HAP-1 (cell line): ENCODE measurements at regions not wholly inside any gene's neighbourhood (a gene's known extent, or its start where the extent isn't known, plus 50 kb on each side); places are given as distances from the start of the nearest gene placed in this dataset.
"Not testable (repeated sequence)": the region's sequence is repeated elsewhere in the genome, so short reads cannot be mapped to it uniquely, and the experiment has no call there.

Experiments used
- DNase-seq, 2 experiments: peaks; one replicate each; pipeline ENCODE4 v3.0.0-alpha.2; 2016 to 2020; ENCODE audit warnings: low spot score in 2 of 2
- H3K27me3 ChIP-seq: fragments of 250-450 bp; sonication (Bioruptor Pico); 2 replicates; pipeline ENCODE4 v1.5.1; 2020; ENCODE audit warnings: low read depth, mild to moderate bottlenecking, moderate library complexity
- H3K36me3 ChIP-seq: fragments of 250-450 bp; sonication (Bioruptor Pico); replicated peaks from 2 replicates; pipeline ENCODE4 v1.5.1; 2020; ENCODE audit warnings: mild to moderate bottlenecking
- H3K4me1 ChIP-seq: fragments of 250-450 bp; sonication (Bioruptor Pico); 2 replicates; pipeline ENCODE4 v1.5.1; 2020; ENCODE audit warnings: mild to moderate bottlenecking
- H3K4me3 ChIP-seq: fragments of 250-450 bp; sonication (Bioruptor Pico); 2 replicates; pipeline ENCODE4 v1.5.1; 2020; ENCODE audit warnings: mild to moderate bottlenecking, moderate library complexity
- H3K9me3 ChIP-seq: fragments of 250-450 bp; sonication (Bioruptor Pico); 2 replicates; pipeline ENCODE4 v1.5.1; 2020; ENCODE audit warnings: mild to moderate bottlenecking, moderate library complexity
- in situ Hi-C: fragments of 300-500 bp; cut with MboI; formaldehyde crosslinking; loops from 3 replicates; pipeline ENCODE4 v1.14.3; 2020; ENCODE audit warnings: low sequenced_read_pairs, inconsistent platforms, mixed read lengths

DNA sequence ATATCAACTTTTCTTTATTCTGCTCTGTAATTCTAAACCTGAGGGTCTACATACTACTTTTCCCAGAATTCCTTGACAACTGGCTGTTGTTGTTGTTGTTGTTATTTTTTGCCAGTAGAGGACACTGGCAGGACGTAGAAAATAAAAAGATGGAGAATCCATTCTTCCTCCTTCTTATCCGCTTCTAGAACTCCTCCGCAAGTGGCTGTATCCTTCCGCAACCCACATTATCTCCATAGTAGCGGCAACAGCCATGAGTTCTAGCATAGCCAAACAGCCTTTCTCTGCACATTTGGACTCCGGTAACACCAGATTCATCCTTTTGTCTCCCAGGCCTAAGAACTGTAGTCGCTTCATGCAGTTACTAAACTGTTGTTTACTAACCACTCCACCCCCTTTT, 91.1 kb upstream of the CACHD1 start:
- Histone ChIP-seq H3K4me3 (no peak overlapping the region), H3K36me3 (no peaks in the 10 kb centered on the region), H3K27me3 (peaks cover 15% of the 10 kb centered on the region), H3K9me3 (no peaks in the 10 kb centered on the region), H3K4me1 (no peaks in the 10 kb centered on the region; the same call in 1 of the 2 replicates)
- in situ Hi-C loops, result no loop called here
- DNase-seq, result no peak

DNA sequence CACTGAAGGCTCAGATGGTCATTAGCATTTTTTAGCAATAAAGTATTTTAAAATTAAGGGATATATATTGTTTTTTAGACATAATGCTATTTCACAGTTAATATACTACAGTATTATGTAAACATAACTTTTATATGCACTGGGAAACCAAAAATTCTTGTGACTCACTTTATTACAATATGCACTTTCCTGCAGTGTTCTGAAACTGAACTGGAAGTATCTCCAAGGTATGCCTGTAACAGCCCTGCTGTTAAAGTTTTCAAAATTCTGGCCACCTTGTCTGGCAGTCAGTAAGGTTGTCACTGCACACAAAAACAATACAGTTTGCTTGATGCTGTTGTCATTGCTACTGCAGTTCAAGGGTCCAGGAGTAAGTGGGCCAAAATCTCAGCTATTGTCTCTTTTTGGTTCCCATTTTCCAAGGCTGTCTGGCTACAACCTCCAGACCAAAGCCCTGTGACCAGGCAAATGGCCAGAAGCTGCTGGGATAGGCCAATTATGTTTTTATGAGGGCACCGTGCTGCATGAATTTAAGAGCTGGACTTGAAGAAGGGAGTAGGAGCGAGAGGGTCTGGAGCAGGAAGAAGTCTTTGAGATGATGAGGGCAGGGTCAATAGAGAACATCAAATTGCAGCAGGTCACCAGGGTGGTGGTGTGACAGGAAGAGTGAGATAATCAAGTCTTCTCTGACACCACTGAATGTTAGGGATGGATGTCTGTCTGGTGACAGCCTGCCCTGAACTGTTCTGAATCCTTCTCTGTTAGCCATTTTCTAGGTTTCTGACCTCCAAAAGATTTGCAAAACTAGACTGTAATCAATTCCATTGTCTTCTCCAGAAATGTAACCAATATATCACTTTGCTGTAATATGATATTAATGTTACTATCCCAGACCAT, 82.3 kb upstream of the CACHD1 start:
- H3K4me1 ChIP-seq, result no peaks in the 10 kb centered on the region
- no peak overlapping the region for H3K4me3 ChIP-seq
- H3K9me3 ChIP-seq, result no peaks in the 10 kb centered on the region
- no peaks in the 10 kb centered on the region for H3K27me3 ChIP-seq
- in situ Hi-C loops, result no loop called here
- no peaks in the 10 kb centered on the region for H3K36me3 ChIP-seq
- DNase-seq, result no peak

DNA sequence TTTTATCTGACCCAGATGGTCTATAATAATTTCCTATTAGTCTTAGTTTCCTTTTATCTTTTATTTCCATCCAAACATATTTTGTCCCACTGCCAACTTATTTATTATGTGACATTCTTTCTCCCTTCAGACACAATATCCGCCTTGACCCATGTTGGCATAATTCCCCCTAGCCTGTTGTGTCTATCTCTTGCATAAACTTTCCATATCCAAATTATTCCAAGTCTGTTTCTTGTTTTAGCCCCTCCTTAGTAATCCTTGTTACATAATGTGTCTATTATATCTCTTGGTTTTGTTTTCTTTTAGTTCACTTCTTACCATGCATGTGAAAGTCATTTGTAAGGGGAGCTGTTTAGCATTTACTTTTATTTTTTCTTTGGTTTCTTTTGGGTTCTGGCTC, 81.6 kb upstream of the CACHD1 start:
- H3K36me3 ChIP-seq, result no peaks in the 10 kb centered on the region
- no peaks in the 10 kb centered on the region for H3K27me3 ChIP-seq
- DNase-seq, result peak in 1 of 2 experiments; percentile 10
- in situ Hi-C loops, result no loop called here
- no peak overlapping the region for H3K4me3 ChIP-seq
- no peaks in the 10 kb centered on the region for H3K9me3 ChIP-seq
- no peaks in the 10 kb centered on the region for H3K4me1 ChIP-seq

DNA sequence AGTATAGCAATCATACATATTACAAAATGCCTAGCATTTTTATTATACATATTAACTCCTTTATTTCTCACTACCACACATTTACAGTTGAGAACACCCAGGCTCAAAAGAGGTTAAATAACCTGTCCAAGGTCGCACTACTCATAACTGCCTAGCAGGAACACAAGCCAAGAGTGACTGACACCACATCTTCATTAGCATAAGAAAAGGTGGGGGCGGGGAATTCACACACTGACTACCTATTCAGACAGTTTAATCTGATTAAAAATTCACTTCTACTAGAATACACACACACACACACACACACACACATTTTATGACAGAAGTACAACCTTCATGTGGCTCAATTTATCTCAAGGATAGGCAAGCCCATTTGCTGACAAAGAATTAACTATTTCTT, 77.8 kb upstream of the CACHD1 start:
- Histone ChIP-seq H3K4me3 (no peak overlapping the region), H3K36me3 (no peaks in the 10 kb centered on the region), H3K9me3 (no peaks in the 10 kb centered on the region), H3K27me3 (no peaks in the 10 kb centered on the region), H3K4me1 (no peaks in the 10 kb centered on the region)
- DNase-seq, result peak; percentile 36 to 83
- in situ Hi-C loops, result no loop called here

DNA sequence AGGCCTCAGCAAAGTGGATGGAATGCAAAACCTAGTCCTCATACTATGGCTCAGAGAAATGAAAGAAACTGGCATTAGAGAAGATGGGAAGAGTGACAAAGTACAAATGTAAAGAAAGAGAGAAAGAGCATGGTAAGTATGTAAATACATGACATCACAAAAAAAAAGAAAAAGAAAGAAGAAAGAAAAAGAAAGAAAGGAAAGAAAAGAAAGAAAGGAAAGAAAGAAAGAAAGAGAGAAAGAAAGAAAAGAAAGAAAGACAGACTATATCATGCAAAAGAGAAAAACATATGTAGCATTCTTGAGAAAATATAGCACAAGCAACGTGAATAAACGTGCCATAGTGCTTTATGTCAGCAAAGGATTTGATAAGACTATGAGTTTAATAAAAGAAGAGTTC, 76.1 kb upstream of the CACHD1 start:
- Histone ChIP-seq H3K4me3 (no peak overlapping the region), H3K36me3 (no peaks in the 10 kb centered on the region), H3K9me3 (no peaks in the 10 kb centered on the region), H3K4me1 (no peaks in the 10 kb centered on the region), H3K27me3 (no peaks in the 10 kb centered on the region)
- no peak for DNase-seq
- in situ Hi-C loops, result no loop called here

DNA sequence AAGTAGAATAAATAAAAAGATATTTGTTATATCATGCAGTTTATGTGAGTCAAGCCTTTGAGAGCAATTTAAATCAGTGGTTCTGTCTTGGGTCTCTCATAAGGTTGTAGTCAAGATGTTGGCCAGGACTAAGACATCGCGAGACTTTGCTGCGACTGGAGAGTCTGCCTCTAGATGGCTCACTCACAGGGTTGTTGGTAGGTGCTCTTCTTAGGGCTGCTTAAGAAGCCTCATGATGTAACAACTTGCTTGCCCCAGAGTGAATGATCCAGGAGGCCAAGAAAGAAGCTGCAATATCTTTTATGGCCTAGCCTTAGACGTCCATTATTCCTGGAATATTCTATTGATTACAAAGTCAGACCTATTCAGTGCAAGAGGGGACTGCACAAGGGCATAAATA, 73.1 kb upstream of the CACHD1 start:
- Histone ChIP-seq H3K36me3 (no peaks in the 10 kb centered on the region), H3K9me3 (no peaks in the 10 kb centered on the region), H3K4me1 (no peaks in the 10 kb centered on the region), H3K4me3 (no peak overlapping the region), H3K27me3 (no peaks in the 10 kb centered on the region)
- DNase-seq, result no peak
- in situ Hi-C loops, result no loop called here

DNA sequence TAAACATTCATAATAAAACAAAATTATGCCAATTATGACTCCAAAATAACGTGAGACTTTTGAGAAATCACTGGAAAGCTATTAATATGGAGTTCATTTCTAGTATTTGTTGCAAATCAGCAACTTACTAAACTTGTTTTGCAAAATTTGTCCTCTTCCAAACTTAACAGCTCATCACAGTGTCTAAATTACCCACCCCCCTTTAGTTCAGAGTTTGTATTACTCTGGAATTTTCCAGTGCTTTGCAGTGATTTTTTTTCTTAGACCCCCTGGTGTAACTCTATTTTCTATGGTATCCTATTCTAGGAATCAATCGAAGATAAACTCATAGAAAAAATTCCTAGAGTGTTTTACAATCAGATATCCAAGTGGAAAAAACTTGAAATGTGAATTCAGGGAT, 72.4 kb upstream of the CACHD1 start:
- in situ Hi-C loops, result no loop called here
- no peaks in the 10 kb centered on the region for H3K4me1 ChIP-seq
- DNase-seq, result no peak

DNA sequence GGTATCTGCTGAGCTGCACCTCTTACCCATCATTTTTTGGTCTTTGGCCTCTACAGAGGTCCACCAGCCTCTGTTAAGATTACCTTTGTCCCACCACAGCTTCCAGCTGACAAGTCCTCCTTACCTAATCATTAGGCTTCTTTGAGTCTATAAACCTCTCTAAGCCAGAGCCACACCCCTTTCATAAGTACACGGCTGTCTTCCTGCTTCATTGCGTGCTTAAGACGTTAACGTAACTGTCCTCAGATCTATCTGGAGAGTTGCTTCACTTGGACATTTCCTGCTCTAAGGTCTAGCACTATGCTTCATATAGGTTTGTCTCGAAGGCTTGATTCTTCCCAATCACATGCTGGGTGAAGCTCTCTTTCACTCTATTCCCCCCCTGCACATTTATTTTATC, 71.0 kb upstream of the CACHD1 start:
- H3K36me3 ChIP-seq, result no peaks in the 10 kb centered on the region
- H3K4me1 ChIP-seq, result no peaks in the 10 kb centered on the region
- H3K9me3 ChIP-seq, result no peaks in the 10 kb centered on the region
- DNase-seq, result no peak
- H3K4me3 ChIP-seq, result no peak overlapping the region
- in situ Hi-C loops, result no loop called here
- H3K27me3 ChIP-seq, result no peaks in the 10 kb centered on the region

More for the DNA sequence above, 72.4 kb upstream of the CACHD1 start:
- no peaks in the 10 kb centered on the region for H3K9me3 ChIP-seq
- H3K27me3 ChIP-seq, result no peaks in the 10 kb centered on the region
- no peak overlapping the region for H3K4me3 ChIP-seq
- H3K36me3 ChIP-seq, result no peaks in the 10 kb centered on the region

DNA sequence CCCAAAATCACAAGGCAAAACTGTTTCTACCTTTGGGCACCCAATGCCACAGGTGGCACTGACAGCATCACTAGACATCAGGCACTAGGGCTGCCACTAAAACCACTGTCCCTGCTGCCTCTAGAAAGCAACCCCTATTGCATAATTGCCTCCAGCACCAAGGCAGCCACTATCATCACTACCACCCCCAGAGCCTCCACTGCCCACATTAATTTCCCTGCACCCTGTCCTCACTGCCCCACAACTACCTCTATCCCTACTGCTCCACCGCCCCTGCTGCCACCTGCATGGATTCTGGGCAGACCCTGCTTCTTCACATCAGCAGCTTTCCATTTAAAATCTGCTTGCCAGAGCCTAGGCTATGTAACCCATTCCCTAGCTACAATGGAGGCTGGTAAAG, 68.6 kb upstream of the CACHD1 start:
- no peaks in the 10 kb centered on the region for H3K9me3 ChIP-seq
- in situ Hi-C loops, result no loop called here
- H3K4me3 ChIP-seq, result no peak overlapping the region
- no peaks in the 10 kb centered on the region for H3K36me3 ChIP-seq
- DNase-seq, result no peak
- no peaks in the 10 kb centered on the region for H3K4me1 ChIP-seq
- no peaks in the 10 kb centered on the region for H3K27me3 ChIP-seq

DNA sequence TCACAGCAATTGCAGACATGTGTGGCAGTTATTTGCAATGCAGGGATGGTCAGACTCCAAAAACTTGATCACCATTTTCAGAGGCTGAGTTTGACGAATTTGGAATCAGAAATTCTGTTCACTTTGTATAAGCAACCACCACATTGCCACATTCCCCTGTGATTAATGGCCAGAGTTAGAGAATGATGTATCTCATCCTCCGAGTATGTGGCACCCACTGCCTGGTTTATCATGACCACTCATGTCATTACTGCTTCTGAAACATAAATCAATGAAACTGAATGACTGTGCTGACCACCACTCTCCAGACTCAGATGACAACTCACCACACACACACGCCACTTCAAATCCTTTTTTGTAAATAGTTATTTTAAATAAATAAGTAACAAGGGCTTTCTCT, 66.6 kb upstream of the CACHD1 start:
- no peaks in the 10 kb centered on the region for H3K4me1 ChIP-seq
- DNase-seq, result no peak
- H3K9me3 ChIP-seq, result no peaks in the 10 kb centered on the region
- in situ Hi-C loops, result no loop called here
- no peak overlapping the region for H3K4me3 ChIP-seq
- H3K36me3 ChIP-seq, result no peaks in the 10 kb centered on the region
- no peaks in the 10 kb centered on the region for H3K27me3 ChIP-seq

DNA sequence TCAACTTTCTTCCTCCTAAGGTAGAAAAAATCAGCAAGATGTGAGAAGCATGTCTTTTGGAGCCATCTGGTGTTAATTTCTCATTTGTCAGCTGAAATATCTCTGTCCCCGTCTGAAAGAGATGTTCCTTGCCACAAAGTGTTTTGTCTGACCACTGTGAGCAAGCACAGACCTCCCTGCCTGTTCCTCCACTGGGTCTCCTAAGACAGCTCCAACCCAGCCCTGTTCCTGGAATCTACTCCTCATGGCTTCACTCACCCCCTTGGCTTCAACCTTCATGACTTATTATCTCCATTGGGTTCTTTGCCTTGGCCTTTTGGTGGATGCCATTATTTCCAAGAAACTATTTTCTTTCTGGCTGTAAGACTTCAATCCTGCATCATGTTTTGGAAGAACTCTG, 65.7 kb upstream of the CACHD1 start:
- Histone ChIP-seq H3K4me1 (no peaks in the 10 kb centered on the region), H3K4me3 (no peak overlapping the region), H3K36me3 (no peaks in the 10 kb centered on the region), H3K27me3 (no peaks in the 10 kb centered on the region), H3K9me3 (no peaks in the 10 kb centered on the region)
- no peak for DNase-seq
- in situ Hi-C loops, result no loop called here

DNA sequence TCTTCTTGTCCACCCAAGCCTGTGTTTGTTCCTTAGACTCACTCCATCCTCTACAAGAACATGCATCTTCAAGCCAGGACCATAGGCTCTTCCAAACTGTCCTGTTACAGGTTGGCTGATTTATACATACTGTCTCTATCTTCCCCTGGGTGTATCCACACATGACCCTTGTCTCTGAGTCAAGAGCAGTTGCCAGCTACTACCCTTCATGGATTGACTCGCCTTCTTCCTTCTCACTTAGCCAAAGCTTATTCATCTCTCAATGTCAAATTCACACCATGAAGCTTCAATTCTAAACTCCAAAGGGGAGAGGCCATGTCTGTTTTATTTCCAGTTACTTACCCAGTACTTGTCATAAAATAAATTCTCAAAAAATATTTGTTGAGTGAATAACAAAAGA, 64.1 kb upstream of the CACHD1 start:
- Histone ChIP-seq H3K27me3 (no peaks in the 10 kb centered on the region), H3K9me3 (no peaks in the 10 kb centered on the region), H3K4me3 (no peak overlapping the region), H3K36me3 (no peaks in the 10 kb centered on the region), H3K4me1 (no peaks in the 10 kb centered on the region)
- no peak for DNase-seq
- in situ Hi-C loops, result no loop called here

DNA sequence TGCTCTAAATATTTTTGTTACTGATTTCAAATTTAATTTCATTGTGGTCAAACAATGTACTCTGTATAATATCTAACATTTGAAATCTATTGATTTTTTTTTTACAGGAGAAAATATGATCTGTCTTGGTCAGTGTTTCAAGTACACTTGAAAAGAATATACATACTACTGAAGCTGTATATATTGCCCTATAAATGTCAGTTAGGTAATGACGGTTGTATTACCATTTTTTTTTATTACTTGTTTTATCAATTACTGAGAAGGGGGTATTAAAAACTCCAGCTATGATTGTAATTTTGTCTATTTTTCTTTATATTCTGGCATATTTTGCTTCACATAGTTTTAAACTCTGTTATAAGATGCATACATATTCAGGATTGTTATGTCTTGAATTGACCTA, 59.7 kb upstream of the CACHD1 start:
- Histone ChIP-seq H3K36me3 (no peaks in the 10 kb centered on the region), H3K27me3 (no peaks in the 10 kb centered on the region), H3K9me3 (no peaks in the 10 kb centered on the region), H3K4me1 (no peaks in the 10 kb centered on the region), H3K4me3 (no peak overlapping the region)
- no peak for DNase-seq
- in situ Hi-C loops, result no loop called here

DNA sequence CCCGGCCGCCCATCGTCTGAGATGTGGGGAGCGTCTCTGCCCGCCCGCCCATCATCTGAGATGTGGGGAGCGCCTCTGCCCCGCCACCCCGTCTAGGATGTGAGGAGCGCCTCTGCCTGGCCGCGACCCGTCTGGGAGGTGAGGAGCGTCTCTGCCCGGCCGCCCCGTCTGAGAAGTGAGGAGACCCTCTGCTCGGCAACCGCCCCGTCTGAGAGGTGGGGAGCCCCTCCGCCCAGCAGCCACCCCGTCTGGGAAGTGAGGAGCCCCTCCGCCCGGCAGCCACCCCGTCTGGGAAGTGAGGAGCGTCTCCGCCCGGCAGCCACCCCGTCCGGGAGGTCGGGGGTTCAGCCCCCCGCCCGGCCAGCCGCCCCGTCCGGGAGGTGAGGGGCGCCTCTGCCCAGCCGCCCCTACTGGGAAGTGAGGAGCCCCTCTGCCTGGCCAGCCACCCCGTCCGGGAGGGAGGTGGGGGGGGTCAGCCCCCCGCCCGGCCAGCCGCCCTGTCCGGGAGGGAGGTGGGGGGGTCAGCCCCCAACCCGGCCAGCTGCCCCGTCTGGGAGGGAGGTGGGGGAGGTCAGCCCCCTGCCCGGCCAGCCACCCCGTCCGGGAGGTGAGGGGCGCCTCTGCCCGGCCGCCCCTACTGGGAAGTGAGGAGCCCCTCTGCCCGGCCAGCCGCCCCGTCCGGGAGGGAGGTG, 54.9 kb upstream of the CACHD1 start:
- H3K9me3 ChIP-seq, H3K4me1 ChIP-seq, DNase-seq, H3K36me3 ChIP-seq, H3K4me3 ChIP-seq, in situ Hi-C loops, H3K27me3 ChIP-seq: not testable (repeated sequence)
